BJ (cell line): ENCODE measurements at regions not wholly inside any gene's neighbourhood (a gene's known extent, or its start where the extent isn't known, plus 50 kb on each side); places are given as distances from the start of the nearest gene placed in this dataset.
"Not testable (repeated sequence)": the region's sequence is repeated elsewhere in the genome, so short reads cannot be mapped to it uniquely, and the experiment has no call there.

Experiments
- CTCF ChIA-PET: fragments of 350-600 bp; formaldehyde crosslinking; extraction: SDS; loops from one replicate; lab custom pipeline; 2021; ENCODE audit warnings: antibody characterized with exemption, inconsistent platforms; lab: Yijun Ruan, JAX
- POLR2A ChIA-PET: fragments of 300-600 bp; sonication (Branson Sonifier 250); formaldehyde crosslinking; extraction: SDS; loops from one replicate; lab custom pipeline; 2021; ENCODE audit warnings: antibody characterized with exemption; lab: Charles Lee
- DNase-seq: peaks from one replicate; pipeline ENCODE4 v3.0.0-alpha.2; 2011; ENCODE audit warnings: low read depth
- H3K27me3 ChIP-seq: 2 replicates; pipeline ENCODE4 v1.6.0; 2011; ENCODE audit warnings: low read length; ENCODE audit not compliant: control insufficient read depth, insufficient read depth
- H3K36me3 ChIP-seq: 2 replicates; pipeline ENCODE4 v1.5.1; 2011; ENCODE audit warnings: low read length; ENCODE audit not compliant: control insufficient read depth, insufficient read depth
- H3K4me3 ChIP-seq: 2 replicates; pipeline ENCODE4 v1.5.1; 2011; ENCODE audit warnings: low read depth, mild to moderate bottlenecking, control low read depth, low read length
- CTCF ChIP-seq: IDR thresholded peaks from 2 replicates; pipeline ENCODE4 v1.5.1; 2011; ENCODE audit warnings: low read depth, mild to moderate bottlenecking, control low read depth, inconsistent platforms, low read length, moderate library complexity; ENCODE audit not compliant: insufficient read depth

GRCh38 chrX:1140236-1140681 is 72.2 kb downstream of the CRLF2 start:
- 0 out of 2 replicates have a peak, but pooled peaks cover 3% of the 10 kb centered on the region for H3K27me3 ChIP-seq
- no peak for DNase-seq
- no peaks in the 10 kb centered on the region for H3K36me3 ChIP-seq
- no peak for TF ChIP-seq CTCF
- ChIA-PET CTCF (no interaction called here), POLR2A (no interaction called here)
- H3K4me3 ChIP-seq: no peak overlapping the region

- CTCF ChIA-PET: no interaction called here
- Histone ChIP-seq H3K4me3 (no peak overlapping the region), H3K27me3 (0 out of 2 replicates have a peak, but pooled peaks cover 3% of the 10 kb centered on the region), H3K36me3 (no peaks in the 10 kb centered on the region)
- no peak for DNase-seq
- POLR2A ChIA-PET: no interaction called here
- TF ChIP-seq CTCF: no peak
These were observed 73.3 kb downstream of the CRLF2 start for GRCh38 chrX:1139185-1139500.

GRCh38 chrX:1138476-1139184 is 73.8 kb downstream of the CRLF2 start:
- no peak for TF ChIP-seq CTCF
- CTCF ChIA-PET: no interaction called here
- POLR2A ChIA-PET: no interaction called here
- Histone ChIP-seq H3K36me3 (no peaks in the 10 kb centered on the region), H3K27me3 (0 out of 2 replicates have a peak, but pooled peaks cover 3% of the 10 kb centered on the region), H3K4me3 (no peak overlapping the region)
- DNase-seq: no peak

GRCh38 chrX:1137531-1137930 is 74.9 kb downstream of the CRLF2 start:
- Histone ChIP-seq H3K36me3 (no peaks in the 10 kb centered on the region), H3K4me3 (no peak overlapping the region), H3K27me3 (0 out of 2 replicates have a peak, but pooled peaks cover 3% of the 10 kb centered on the region)
- no peak for DNase-seq
- POLR2A ChIA-PET: no interaction called here
- no peak for TF ChIP-seq CTCF
- CTCF ChIA-PET: no interaction called here

- H3K4me3 ChIP-seq, H3K36me3 ChIP-seq, POLR2A ChIA-PET, CTCF ChIA-PET, H3K27me3 ChIP-seq, DNase-seq: not testable (repeated sequence)
These were observed 75.9 kb downstream of the CRLF2 start for GRCh38 chrX:1136582-1136981.

GRCh38 chrX:1134976-1135375 is 77.5 kb downstream of the CRLF2 start:
- POLR2A ChIA-PET: no interaction called here
- DNase-seq: no peak
- no peak overlapping the region for H3K4me3 ChIP-seq
- TF ChIP-seq CTCF: no peak
- CTCF ChIA-PET: no interaction called here
- no peaks in the 10 kb centered on the region for H3K36me3 ChIP-seq
- 0 out of 2 replicates have a peak, but pooled peaks cover 3% of the 10 kb centered on the region for H3K27me3 ChIP-seq
